H9 (cell line): ENCODE measurements at regions not wholly inside any gene's neighbourhood (a gene's known extent, or its start where the extent isn't known, plus 50 kb on each side); places are given as distances from the start of the nearest gene placed in this dataset.

Experiments
- DNase-seq: peaks from one replicate; pipeline ENCODE4 v3.0.0-alpha.2; 2017
- H2AFZ ChIP-seq: one replicate; pipeline ENCODE4 v1.6.1; 2013; ENCODE audit warnings: mild to moderate bottlenecking, low read length, control low read depth, moderate library complexity
- H2AK5ac ChIP-seq: 2 replicates; pipeline ENCODE4 v1.6.1; 2013; ENCODE audit warnings: low read length, control low read depth, mixed read lengths; ENCODE audit not compliant: insufficient read length
- H2BK120ac ChIP-seq: one replicate; pipeline ENCODE4 v1.6.1; 2013; ENCODE audit warnings: low read depth, mild to moderate bottlenecking, low read length, control low read depth, inconsistent platforms; ENCODE audit not compliant: poor library complexity, severe bottlenecking
- H2BK12ac ChIP-seq: 2 replicates; pipeline ENCODE4 v1.6.1; 2013; ENCODE audit warnings: low read length, control low read depth, mixed read lengths, low read depth; ENCODE audit not compliant: insufficient read length
- H2BK15ac ChIP-seq: 2 replicates; pipeline ENCODE4 v1.6.1; 2013; ENCODE audit warnings: low read depth, low read length, control low read depth
- H2BK20ac ChIP-seq: one replicate; pipeline ENCODE4 v1.6.1; 2013; ENCODE audit warnings: low read depth, mild to moderate bottlenecking, low read length, control low read depth, inconsistent platforms; ENCODE audit not compliant: poor library complexity, severe bottlenecking
- H2BK5ac ChIP-seq: 2 replicates; pipeline ENCODE4 v1.6.1; 2013; ENCODE audit warnings: low read length, control low read depth, mixed read lengths; ENCODE audit not compliant: insufficient read length
- H3K14ac ChIP-seq: 2 replicates; pipeline ENCODE4 v1.6.1; 2013; ENCODE audit warnings: low read length, control low read depth; ENCODE audit not compliant: insufficient read depth
- H3K18ac ChIP-seq: 2 replicates; pipeline ENCODE4 v1.6.1; 2013; ENCODE audit warnings: low read depth, mild to moderate bottlenecking, mixed read lengths, low read length, control low read depth; ENCODE audit not compliant: insufficient read length
- H3K23ac ChIP-seq: 2 replicates; pipeline ENCODE4 v1.6.1; 2013; ENCODE audit warnings: low read length, control low read depth, mixed read lengths, low read depth; ENCODE audit not compliant: insufficient read length
- H3K23me2 ChIP-seq: 2 replicates; pipeline ENCODE4 v1.6.1; 2013; ENCODE audit warnings: low read depth, mild to moderate bottlenecking, mixed read lengths, low read length, control low read depth; ENCODE audit not compliant: insufficient read length, poor library complexity, severe bottlenecking
- H3K27ac ChIP-seq: 2 replicates; pipeline ENCODE4 v1.5.1; 2013; ENCODE audit warnings: low read length, control low read depth, mixed read lengths, low read depth; ENCODE audit not compliant: insufficient read length
- H3K27me3 ChIP-seq: 2 replicates; pipeline ENCODE4 v1.6.1; 2013; ENCODE audit warnings: low read length, control low read depth, inconsistent platforms; ENCODE audit not compliant: insufficient read depth
- H3K4ac ChIP-seq: 2 replicates; pipeline ENCODE4 v1.6.1; 2013; ENCODE audit warnings: low read depth, mild to moderate bottlenecking, control low read depth, inconsistent platforms, low read length, moderate library complexity
- H3K4me1 ChIP-seq: 2 replicates; pipeline ENCODE4 v1.6.1; 2013; ENCODE audit warnings: low read length, control low read depth, inconsistent platforms; ENCODE audit not compliant: insufficient read depth
- H3K4me2 ChIP-seq: 2 replicates; pipeline ENCODE4 v1.6.1; 2013; ENCODE audit warnings: low read length, control low read depth, mixed read lengths; ENCODE audit not compliant: insufficient read length, insufficient read depth
- H3K56ac ChIP-seq: 2 replicates; pipeline ENCODE4 v1.6.1; 2013; ENCODE audit warnings: low read depth, mild to moderate bottlenecking, mixed read lengths, low read length, control low read depth; ENCODE audit not compliant: insufficient read length
- H3K79me1 ChIP-seq: 2 replicates; pipeline ENCODE4 v1.6.1; 2013; ENCODE audit warnings: low read depth, mild to moderate bottlenecking, moderate library complexity, low read length, control low read depth, inconsistent platforms; ENCODE audit not compliant: insufficient read depth, poor library complexity, severe bottlenecking
- H3K79me2 ChIP-seq: 2 replicates; pipeline ENCODE4 v1.6.1; 2013; ENCODE audit warnings: low read length, control low read depth, inconsistent platforms; ENCODE audit not compliant: insufficient read depth
- H3K9ac ChIP-seq: 2 replicates; pipeline ENCODE4 v1.6.1; 2013; ENCODE audit warnings: low read length, control low read depth, mixed read lengths; ENCODE audit not compliant: insufficient read length; ENCODE audit errors: extremely low read depth
- H3K9me3 ChIP-seq: one replicate; pipeline ENCODE4 v1.6.1; 2013; ENCODE audit warnings: low read depth, low read length, inconsistent platforms; ENCODE audit not compliant: control insufficient read depth
- H3T11ph ChIP-seq: one replicate; pipeline ENCODE4 v1.6.1; 2013; ENCODE audit warnings: mild to moderate bottlenecking, low read length, control low read depth, inconsistent platforms
- H4K20me1 ChIP-seq: one replicate; pipeline ENCODE4 v1.6.1; 2013; ENCODE audit not compliant: control insufficient read depth, insufficient read length, insufficient read depth
- H4K5ac ChIP-seq: 2 replicates; pipeline ENCODE4 v1.6.1; 2013; ENCODE audit warnings: low read depth, mild to moderate bottlenecking, mixed read lengths, low read length, control low read depth; ENCODE audit not compliant: insufficient read length
- H4K8ac ChIP-seq: replicated peaks from 2 replicates; pipeline ENCODE4 v1.6.1; 2013; ENCODE audit warnings: low read length, control low read depth, mixed read lengths, low read depth; ENCODE audit not compliant: insufficient read length
- H4K91ac ChIP-seq: 2 replicates; pipeline ENCODE4 v1.6.1; 2013; ENCODE audit warnings: low read depth, mild to moderate bottlenecking, moderate library complexity, mixed read lengths, low read length, control low read depth; ENCODE audit not compliant: insufficient read length
- H3K27ac Mint-ChIP-seq, 3 experiments: 2 replicates in 2 of 3; 3 replicates in 1 of 3; pipeline ENCODE4 v1.8.0; 2020 to 2021; ENCODE audit warnings: mixed read lengths in 3 of 3, mild to moderate bottlenecking in 1 of 3, moderate library complexity in 1 of 3
- H3K27me3 Mint-ChIP-seq: 2 replicates; pipeline ENCODE4 v1.8.0; 2021; ENCODE audit warnings: low read depth, mild to moderate bottlenecking, moderate library complexity, mixed read lengths
- H3K36me3 Mint-ChIP-seq, 3 experiments: 2 replicates in 2 of 3; 3 replicates in 1 of 3; pipeline ENCODE4 v1.8.0; 2020 to 2021; ENCODE audit warnings: low read depth in 3 of 3, mixed read lengths in 3 of 3; ENCODE audit not compliant: insufficient read depth in 1 of 3
- H3K4me1 Mint-ChIP-seq, 2 experiments: 2 replicates each; pipeline ENCODE4 v1.8.0; 2020; ENCODE audit warnings: mixed read lengths in 2 of 2
- H3K4me3 Mint-ChIP-seq, 2 experiments: 2 replicates in 1 of 2; 3 replicates in 1 of 2; pipeline ENCODE4 v1.8.0; 2020 to 2021; ENCODE audit warnings: mild to moderate bottlenecking in 2 of 2, mixed read lengths in 2 of 2, moderate library complexity in 1 of 2
- H3K9me3 Mint-ChIP-seq, 2 experiments: 2 replicates in 1 of 2; 3 replicates in 1 of 2; pipeline ENCODE4 v1.8.0; 2020; ENCODE audit warnings: mild to moderate bottlenecking in 2 of 2, mixed read lengths in 2 of 2, moderate library complexity in 1 of 2
- CTCF ChIP-seq: fragments of 200-600 bp; sonication (generic); conservative IDR thresholded peaks from 3 replicates; pipeline ENCODE4 v1.8.0; 2021; ENCODE audit warnings: antibody characterized with exemption, mild to moderate bottlenecking
- WGBS: extraction: QIAGEN DNeasy Blood & Tissue Kit; methylation state at CpG from one replicate; pipeline ENCODE4 v1.1.7; 2013; ENCODE audit warnings: missing lambda C conversion rate, low lambda C conversion rate, mixed read lengths; ENCODE audit not compliant: insufficient read length; ENCODE audit errors: extremely low coverage; 5-methylcytosine and 5-hydroxymethylcytosine counted together

- WGBS, result no CpG with 5 or more reads among the region's 1 CpG
- peaks cover 33 to 42% of the 10 kb centered on the region in 2 experiments for H3K4me1 Mint-ChIP-seq
Observed at GRCh38 chr6:109299265-109299607, 83.0 kb downstream of the CD164 start.

More at GRCh38 chr6:109299265-109299607, 83.0 kb downstream of the CD164 start:
- no peak for DNase-seq
- Histone ChIP-seq H3K23me2 (no peaks in the 10 kb centered on the region), H3K9me3 (no peaks in the 10 kb centered on the region), H3K4me1 (no peaks in the 10 kb centered on the region; the same call in 1 of the 2 replicates), H2BK12ac (no peak overlapping the region), H3K14ac (no peak overlapping the region), H3K79me1 (no peaks in the 10 kb centered on the region), H4K5ac (no peak overlapping the region), H2BK20ac (no peak overlapping the region), H4K8ac (no peak overlapping the region), H2BK120ac (no peak overlapping the region), H3K27me3 (no peaks in the 10 kb centered on the region), H3K4ac (no peak overlapping the region), H3K23ac (no peak overlapping the region), H3T11ph (no peak overlapping the region), H3K4me2 (no peak overlapping the region), H4K20me1 (peaks cover 3% of the 10 kb centered on the region), H3K9ac (no peak overlapping the region), H3K18ac (no peak overlapping the region), H4K91ac (no peak overlapping the region), H2AK5ac (no peak overlapping the region), H2BK15ac (no peak overlapping the region), H2AFZ (no peak overlapping the region), H3K79me2 (no peaks in the 10 kb centered on the region), H2BK5ac (no peak overlapping the region), H3K56ac (no peak overlapping the region), H3K27ac (no peak overlapping the region)
- no peaks in the 10 kb centered on the region for H3K9me3 Mint-ChIP-seq
- no peak overlapping the region for H3K27ac Mint-ChIP-seq
- TF ChIP-seq CTCF, result no peak
- H3K27me3 Mint-ChIP-seq, result peaks cover 2% of the 10 kb centered on the region
- no peak overlapping the region for H3K4me3 Mint-ChIP-seq
- no peaks in the 10 kb centered on the region for H3K36me3 Mint-ChIP-seq
